SK-MEL-5 (cell line): ENCODE measurements at regions not wholly inside any gene's neighbourhood (a gene's known extent, or its start where the extent isn't known, plus 50 kb on each side); places are given as distances from the start of the nearest gene placed in this dataset.
"Not testable (repeated sequence)": the region's sequence is repeated elsewhere in the genome, so short reads cannot be mapped to it uniquely, and the experiment has no call there.

Experiments used
- DNase-seq: peaks from one replicate; pipeline ENCODE4 v3.0.0-alpha.2; 2016; ENCODE audit warnings: low read depth, low spot score
- in situ Hi-C: cut with HindIII; loops from 2 replicates; pipeline ENCODE4 v1.10.0; 2016; ENCODE audit warnings: low sequenced_read_pairs, high pct_unique_total_duplicates, low pct_unique_long_range_greater_than_20kb

DNA sequence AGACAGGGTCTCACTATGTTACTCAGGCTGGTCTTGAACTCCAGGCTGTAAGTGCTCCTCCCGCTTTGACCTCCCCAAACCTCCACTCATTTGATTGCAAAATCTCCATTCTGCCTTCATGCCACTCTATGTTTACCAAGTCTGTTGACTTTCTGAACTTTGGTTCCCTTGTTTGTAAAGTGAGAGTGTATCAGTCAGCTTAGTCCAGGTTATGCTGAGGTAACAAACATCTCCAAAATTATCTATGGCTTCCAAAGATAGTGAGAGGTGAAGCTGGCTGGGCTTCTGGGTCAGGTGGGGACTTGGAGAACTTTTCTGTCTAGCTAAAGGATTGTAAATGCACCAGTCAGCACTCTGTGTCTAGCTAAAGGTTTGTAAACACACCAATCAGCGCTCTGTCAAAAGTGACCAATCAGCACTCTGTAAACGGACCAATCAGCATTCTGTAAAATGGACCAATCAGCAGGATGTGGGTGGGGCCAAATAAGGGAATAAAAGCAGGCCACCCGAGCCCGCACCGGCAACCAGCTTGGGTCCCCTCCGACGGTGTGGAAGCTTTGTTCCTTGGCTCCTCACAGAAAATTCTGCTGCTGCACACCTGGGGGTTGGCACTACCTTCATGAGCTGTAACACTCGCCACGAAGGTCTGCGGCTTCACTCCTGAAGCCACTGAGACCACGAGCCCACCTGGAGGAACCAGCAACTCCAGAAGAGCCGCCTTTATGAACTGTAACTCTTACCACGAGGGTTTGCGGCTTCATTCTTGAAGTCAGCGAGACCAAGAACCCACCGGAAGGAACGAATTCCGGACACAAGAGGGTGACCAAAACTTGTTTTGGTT, 109.3 kb downstream of the MIAT start:
- in situ Hi-C loops: no loop called here
- no peak for DNase-seq

DNA sequence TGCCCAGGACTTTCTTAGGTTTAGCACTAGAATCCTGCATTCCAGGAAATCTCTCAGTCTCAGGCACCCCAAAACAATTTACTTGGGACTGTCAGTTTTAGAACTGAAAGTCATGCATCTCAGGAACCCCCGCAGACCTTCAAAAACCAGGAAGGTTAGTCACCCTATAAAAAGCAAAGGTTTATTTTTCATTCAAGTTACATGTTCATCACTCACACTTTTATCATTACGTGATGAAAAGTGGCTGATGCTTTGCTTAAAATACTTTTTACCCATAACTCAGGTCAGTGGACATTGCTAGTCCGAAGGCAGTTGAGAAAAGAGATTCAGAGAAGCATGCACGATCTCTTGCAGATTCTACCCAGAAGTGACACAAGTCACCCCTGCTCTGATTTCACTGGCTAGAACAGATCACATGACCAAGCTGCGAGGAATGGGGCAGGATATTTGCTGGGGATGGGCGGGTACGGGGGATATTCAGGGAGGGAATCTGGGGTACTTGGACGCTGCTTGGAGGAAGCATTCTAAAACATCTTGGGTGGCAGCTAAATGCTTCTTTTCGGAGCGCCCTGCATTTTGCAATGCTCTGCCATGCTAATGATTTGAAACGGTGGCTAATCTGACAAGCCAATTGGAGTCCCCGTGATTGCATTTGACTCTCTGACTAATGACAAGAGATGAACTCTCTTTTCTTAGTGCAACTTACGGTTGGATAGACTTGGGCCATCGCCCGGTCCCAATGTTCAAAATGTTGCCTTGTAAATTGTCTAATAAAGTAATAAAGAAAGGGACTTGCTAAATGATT, 110.2 kb downstream of the MIAT start:
- DNase-seq: no peak
- in situ Hi-C loops: no loop called here

DNA sequence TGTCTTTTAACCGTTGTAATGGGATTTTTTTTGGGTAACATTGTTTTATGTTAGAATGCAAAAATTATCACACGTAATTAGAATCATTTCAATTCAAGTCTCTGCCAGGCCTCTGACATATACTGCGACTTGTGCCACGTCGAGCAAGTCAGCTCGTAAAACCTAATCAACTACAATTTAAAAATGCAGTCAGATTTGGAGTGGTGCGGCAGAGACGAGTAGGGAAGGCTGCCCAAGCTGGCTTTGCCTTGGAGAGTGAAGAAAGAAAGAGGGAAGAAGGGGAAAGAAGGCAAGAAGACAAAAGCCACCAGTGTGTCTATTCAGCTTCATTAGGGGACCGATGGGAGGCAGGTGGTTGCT, 110.7 kb downstream of the MIAT start:
- no peak for DNase-seq
- in situ Hi-C loops: no loop called here

DNA sequence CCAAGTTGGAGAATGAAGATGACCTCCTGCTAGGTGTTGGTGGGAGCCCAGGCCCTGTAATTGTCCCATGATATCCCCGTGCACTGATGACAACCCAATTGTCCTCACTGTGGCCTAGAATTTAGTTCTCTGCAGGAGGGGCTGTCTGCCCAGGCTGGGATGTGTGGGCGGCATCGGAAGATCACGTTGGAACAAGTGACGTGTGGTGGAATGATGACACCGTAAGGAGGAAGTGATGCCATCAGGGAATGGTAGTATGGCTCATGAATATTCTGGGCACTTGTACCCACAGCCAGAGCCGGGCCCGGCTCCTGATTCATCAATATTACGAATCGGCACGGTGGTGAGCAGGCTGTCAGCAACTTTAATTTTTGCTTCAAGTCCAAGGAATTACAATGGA, 111.6 kb downstream of the MIAT start:
- peak; percentile 17 for DNase-seq
- in situ Hi-C loops: no loop called here

DNA sequence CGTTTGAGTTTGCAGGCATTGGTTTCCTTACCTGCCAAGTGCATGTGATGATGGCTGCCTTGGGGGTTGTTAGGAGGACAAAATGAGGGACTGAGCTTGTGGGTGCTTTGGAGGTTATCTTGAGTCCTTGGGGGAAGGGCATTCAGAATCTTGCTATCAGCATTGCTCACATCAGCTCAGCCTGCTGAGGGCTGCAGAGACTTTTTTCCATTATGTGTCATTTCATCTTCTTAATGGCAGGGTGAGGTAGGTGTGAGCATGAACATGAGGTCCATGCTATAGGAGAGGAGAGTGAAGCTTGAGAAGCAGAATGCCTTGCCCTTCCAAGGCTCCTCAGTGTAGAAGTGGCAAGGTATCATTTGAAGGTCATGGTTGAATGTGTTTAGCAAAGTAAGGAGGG, 112.3 kb downstream of the MIAT start:
- no peak for DNase-seq
- in situ Hi-C loops: no loop called here

DNA sequence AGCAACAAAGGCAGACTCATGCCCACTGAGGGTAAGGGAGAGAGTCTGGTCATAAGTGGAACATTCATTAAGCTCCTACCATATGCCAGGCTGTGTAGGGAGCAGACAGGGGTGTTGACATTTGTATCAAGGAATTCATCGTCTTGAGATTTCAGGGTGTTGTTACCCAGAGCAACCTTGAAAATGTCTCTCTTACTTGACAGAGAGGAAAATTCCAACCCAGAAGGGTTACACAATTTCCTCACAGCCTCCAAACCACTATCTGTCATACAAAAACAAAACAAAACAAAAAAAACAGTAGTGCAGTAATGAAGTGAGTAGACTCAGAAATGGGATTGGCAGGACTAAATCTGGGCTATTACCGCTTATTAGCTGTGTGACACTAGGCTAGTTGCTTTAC, 113.2 kb downstream of the MIAT start:
- in situ Hi-C loops: no loop called here
- no peak for DNase-seq

DNA sequence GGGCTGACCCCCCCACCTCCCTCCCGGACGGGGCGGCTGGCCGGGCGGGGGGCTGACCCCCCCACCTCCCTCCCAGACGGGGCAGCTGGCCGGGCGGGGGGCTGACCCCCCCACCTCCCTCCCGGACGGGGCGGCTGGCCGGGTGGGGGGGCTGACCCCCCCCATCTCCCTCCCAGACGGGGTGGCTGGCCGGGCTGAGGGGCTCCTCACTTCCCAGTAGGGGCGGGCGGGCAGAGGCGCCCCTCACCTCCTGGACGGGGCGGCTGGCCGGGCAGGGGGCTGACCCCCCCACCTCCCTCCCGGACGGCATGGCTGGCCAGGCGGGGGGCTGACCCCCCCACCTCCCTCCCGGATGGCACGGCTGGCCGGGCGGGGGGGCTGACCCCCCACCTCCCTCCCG, 115.7 kb downstream of the MIAT start:
- in situ Hi-C loops, DNase-seq: not testable (repeated sequence)

DNA sequence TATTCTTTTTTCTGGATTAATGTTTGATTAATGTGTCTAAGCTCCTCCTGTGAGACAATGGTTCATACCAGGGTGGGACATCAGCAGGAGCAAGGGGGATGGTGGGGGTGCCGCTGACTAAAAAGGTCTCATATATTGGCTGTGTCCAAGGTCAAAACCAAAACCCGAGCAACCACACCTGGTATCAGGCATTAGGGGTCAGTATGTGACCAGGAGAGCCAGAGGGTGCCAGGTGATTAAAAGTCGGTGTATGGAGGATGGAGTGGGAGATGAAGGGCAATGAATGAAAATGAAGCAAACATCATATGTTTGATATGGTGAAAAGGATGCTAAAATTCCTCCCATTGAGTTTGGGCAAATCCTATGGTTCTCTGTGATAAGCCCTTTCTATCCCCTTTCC, 118.0 kb downstream of the MIAT start:
- in situ Hi-C loops: no loop called here
- no peak for DNase-seq

DNA sequence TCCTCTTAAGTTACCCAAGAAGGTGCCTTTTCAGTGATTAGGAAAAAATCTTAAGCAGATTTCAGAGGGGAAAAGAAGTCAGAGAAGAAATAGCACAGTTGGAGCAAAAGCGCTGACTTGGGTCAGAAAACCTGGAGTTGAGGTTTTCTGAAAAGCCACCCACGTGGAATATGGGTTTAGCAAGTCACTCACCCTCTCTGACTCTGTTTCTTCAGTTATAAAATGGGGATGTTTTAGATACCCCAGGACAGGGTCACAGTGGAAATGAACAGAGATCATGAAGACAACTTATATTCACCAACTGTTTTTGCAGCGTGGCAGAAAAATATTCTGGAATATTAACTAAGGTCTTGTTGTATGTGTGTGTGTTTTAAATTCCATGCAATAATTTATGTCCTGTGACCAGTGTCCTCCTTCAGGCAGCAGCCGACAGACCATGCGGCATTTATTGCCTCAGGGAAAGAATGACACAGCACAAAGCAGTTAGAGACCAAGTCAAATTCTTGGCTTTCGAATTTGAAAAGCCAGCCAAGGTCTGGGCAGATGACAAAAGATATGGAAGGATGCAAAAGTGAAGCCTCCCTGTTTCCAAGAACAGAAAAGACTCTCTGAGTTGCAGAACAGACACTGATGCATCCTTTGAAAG, 119.9 kb downstream of the MIAT start:
- in situ Hi-C loops: no loop called here
- peak; percentile 56 for DNase-seq

DNA sequence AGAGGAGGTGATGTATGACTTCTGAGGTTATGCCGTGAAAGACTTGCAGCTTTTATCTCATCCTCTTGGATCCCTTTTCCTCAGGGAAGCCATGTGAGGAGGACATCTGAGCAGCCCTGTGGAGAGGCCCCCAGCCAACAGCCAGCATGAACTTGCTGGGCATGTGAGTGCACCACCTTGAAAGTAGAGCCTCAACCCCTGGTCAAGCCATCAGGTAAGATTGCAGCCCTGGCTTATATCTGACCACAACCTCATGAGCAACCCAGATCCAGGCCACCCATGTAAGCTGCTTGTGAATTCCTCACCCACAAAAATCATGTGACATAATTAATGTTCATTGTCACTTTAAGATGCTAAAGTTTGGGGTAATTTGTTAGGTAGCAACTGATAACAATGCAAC, 121.0 kb downstream of the MIAT start:
- DNase-seq: no peak
- in situ Hi-C loops: no loop called here

DNA sequence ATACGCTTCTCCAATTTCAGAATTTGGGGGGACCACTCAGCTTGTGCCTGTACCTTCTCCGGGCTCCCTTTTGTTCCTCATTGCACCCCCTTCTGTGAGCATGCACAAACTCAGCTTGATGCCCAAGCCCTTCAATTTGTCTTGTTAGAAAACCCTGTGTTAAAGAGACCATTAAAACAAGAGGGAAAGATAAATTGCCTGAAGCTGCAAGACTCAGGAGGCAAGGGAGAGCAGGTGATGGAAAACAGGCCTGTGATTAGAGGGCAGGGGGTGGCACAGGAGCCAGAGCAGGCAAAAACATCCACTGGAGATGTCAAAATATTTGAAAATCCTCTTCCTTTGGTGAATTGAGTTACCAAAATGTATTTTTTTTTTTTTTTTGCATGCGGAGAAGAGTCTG, 121.7 kb downstream of the MIAT start:
- DNase-seq: no peak
- in situ Hi-C loops: no loop called here

DNA sequence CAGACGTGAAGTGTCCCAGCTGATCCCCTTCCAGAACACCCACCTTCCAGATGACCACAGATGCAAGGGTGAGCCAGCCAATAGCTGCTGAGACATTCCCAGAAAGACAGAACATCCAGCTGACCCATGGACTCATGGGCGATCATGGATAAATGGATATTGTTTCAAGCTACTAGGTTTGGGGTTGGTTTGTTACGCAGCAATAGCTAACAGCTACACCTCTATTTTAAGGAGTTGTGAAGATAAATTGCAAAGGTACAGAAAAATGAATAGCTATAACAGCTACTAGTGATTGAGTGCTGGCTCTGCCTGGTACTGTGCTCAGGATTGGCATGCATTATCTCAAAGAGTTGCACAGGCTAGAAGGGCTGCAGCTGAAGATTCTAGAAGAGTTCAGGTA, 122.5 kb downstream of the MIAT start:
- no peak for DNase-seq
- in situ Hi-C loops: no loop called here

DNA sequence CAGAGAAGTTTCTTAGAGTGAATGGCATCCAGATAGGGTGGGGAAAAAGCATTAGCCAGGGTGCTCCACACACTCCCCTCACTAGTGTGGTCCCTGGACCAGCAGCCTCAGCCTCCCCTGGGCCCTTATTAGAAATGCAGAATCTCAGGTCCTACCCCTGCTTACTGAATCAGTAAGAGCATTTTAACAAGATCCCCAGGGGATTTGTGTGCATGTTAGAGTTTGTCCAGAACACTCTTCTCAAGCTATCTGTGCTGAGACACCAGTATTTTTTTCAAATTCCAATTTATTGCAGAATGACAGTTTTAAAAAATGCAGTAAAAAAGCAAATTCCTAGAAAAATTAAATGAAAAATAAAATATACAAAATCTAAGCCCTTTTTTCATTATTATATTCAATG, 123.1 kb downstream of the MIAT start:
- DNase-seq: no peak
- in situ Hi-C loops: no loop called here

DNA sequence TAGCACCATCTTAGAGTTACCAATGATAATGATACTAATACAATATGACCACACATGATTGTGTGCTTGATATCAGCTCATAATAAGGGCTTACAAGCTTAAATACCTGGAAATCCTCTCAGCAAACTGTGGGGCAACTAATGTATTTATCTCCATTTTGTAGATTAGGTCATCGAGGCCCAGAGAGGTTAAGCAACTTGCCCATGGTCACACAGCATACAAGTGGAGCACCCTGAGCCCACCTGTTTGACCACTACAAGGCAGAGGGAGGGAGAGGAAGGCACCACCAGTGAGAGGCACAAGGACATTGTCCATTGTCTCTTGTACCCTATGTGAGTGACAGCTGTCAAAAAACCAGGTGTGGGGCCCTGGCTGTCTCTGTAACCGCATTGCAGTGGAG, 123.7 kb downstream of the MIAT start:
- no peak for DNase-seq
- in situ Hi-C loops: no loop called here

DNA sequence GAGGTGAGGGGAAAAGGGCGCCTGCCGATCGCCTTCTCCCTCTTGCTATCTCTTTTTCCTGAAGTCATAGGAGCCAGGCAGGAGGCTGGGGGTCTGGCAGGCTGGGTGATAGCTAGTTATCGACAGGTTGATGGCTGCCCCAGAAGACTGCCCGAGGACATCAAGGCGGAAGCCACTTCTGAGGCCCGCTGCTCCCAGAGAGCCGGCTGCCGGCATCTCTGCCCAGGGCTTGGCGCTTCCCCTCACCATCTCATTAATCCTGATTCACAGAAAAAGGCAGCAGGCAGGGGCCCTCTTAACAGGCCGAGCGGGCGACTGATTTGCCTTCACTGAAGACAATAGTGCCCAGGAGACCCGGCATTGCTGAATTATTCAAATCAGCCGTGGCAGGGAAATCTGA, 124.2 kb downstream of the MIAT start:
- no peak for DNase-seq
- in situ Hi-C loops: no loop called here

DNA sequence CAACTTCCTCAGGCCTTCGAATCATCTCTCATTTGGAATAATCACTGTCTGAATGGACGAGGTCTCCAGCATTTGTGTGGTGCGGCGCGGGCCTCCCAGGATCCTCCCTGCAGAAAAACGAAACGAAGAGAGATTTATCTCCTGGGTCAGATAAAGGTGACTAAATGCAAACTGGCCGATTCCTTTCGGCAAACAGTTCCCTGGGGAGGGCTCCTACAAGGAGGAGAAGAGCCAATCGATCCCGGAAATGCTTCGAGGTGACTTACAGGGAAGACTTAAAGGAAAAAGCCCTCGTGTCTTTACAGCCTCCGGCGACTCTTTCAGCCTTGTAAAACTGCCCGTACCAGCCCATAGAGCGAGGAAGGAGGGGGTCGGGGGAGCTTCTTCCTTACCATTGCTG, 126.5 kb downstream of the MIAT start:
- DNase-seq: no peak
- in situ Hi-C loops: no loop called here

DNA sequence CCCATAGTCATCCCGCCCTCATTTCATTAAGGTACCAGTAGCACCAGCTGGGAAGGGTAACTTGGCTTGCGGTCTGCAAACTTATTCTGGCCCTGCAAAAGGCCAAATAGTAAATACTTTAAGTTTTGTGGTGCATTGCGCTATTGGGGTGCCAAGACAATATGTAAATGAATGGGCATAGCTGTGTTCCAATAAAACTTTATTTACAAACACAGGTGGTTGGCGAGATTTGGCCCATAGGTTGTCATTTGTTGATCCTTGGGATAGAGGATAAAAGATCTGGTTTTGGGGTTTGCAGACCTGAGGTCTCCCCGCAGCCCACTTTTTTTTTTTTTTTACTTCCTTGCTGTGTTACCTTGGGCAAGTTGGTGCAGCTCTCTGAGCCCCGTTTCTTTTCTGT, 127.4 kb downstream of the MIAT start:
- no peak for DNase-seq
- in situ Hi-C loops: no loop called here

DNA sequence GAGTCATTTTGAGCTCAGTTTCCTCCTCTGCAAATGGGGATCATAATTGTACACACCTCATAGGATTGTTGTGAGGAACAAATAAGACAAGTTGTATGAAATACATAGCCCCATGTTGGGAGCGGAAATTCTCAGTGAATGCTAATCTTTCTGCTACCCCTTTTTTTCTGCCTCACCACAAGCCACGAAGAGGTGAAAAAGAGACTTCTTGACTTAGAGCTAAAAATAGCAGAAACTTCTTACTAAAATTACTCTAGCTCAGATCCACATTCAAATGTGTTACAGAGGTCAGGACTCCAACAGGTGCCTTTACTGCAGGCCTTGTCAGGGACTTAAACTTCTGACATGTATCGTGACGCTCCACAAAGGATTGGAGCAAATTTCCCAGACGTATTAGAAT, 128.5 kb downstream of the MIAT start:
- in situ Hi-C loops: no loop called here
- no peak for DNase-seq

DNA sequence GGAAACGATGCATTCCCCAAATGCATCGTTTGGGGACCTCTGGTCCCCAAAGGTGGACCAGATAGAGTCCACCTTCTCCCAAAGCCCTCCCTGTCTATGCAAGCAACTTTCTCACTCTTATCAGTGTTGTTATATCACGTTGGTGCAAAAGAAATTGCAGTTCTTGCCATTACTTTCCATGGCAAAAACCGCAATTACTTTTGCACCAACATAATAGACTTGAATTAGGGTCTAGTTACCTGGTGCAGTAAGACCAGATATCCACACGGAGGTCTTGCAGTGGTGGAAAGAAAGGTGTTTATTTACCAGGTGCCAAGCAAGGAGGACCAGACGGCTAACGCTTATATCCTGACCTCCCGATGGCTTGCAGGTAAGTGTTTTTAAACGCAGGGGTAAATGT, 129.0 kb downstream of the MIAT start:
- no peak for DNase-seq
- in situ Hi-C loops: no loop called here
